Heart left ventricle (tissue), 13 donors: ENCODE measurements at regions not wholly inside any gene's neighbourhood (a gene's known extent, or its start where the extent isn't known, plus 50 kb on each side); places are given as distances from the start of the nearest gene placed in this dataset.

Source experiments
- CTCF ChIP-seq, 12 donors: fragments of 200-600 bp; sonication (generic) in 4 of 12; IDR thresholded peaks; one replicate each; pipeline versions ENCODE4 v1.5.0 to v1.8.0; 2018 to 2022; ENCODE audit warnings: antibody characterized with exemption in 12 of 12, mild to moderate bottlenecking in 5 of 12
- POLR2A ChIP-seq, 2 donors: fragments of 450-650 bp; IDR thresholded peaks; one replicate each; pipeline ENCODE4 v1.6.1; 2017; ENCODE audit warnings: antibody characterized with exemption in 2 of 2, mild to moderate bottlenecking in 2 of 2, moderate library complexity in 2 of 2
- donor health status: ischemic (EF 13 %, LVEDD 7.1; RV severe dilation, severe dysfunction).
- donor health status: DM: no; HTN: yes; CAD: no.
- donor health status: DM: no; HTN: no; CAD: no.
- donor health status: ischemic (EF 25% LVEDD 6.9; RV normal size, moderate dysfunction).
- donor health status: ischemic (EF 25% LVEDD 5.7; RV mildly dilated, moderate dysfunction).
- donor health status: ischemic (EF 35%, LVEDD 5.7; RV mildly dilated, moderate dysfunction).
- donor health status: nonischemic (EF 11% LVEDD 7.7; RV severe dilation, severe dysfunction).
- donor health status: DM: yes; HTN: yes; CAD: no.
- donor health status: PGD.
- donor health status: ischemic (EF 29% LVEDD 5.4; RV normal size, mild dysfunction).
- donor health status: nonischemic (EF 23%, LVEDD 6.1; RV moderate dilation, normal function).

- TF ChIP-seq POLR2A (IDR thresholded peaks at IDR 0.05): no peak
- no peak for TF ChIP-seq CTCF (IDR thresholded peaks at IDR 0.05)
These were observed 641.9 kb downstream of the OTOL1 start for GRCh38 chr3:162138509-162138908.
